IMR-90 (cell line): ENCODE measurements at regions not wholly inside any gene's neighbourhood (a gene's known extent, or its start where the extent isn't known, plus 50 kb on each side); places are given as distances from the start of the nearest gene placed in this dataset.

ENCODE experiments used
- ATAC-seq: fragments of 200-7000 bp; cut with Tn5 transposase; 2 replicates; pipeline ENCODE4 v1.9.1; 2020; ENCODE audit warnings: low read depth, mild to moderate bottlenecking, moderate library complexity
- BruUV-seq: library from RNA; stranded (reverse); fragments of 400-500 nt; replicated peaks from 2 replicates; lab custom pipeline; 2021; lab: Mats Ljungman, UMichigan
- CTCF ChIA-PET: fragments of 300-600 bp; formaldehyde crosslinking; extraction: SDS; loops from one replicate; lab custom pipeline; 2021; ENCODE audit warnings: antibody characterized with exemption; lab: Yijun Ruan, JAX
- POLR2A ChIA-PET: fragments of 300-600 bp; sonication (Branson Sonifier 250); formaldehyde crosslinking; loops from one replicate; lab custom pipeline; 2022; ENCODE audit warnings: antibody characterized with exemption; ENCODE audit not compliant: unreplicated experiment; lab: Charles Lee
- DNase-seq: peaks from one replicate; pipeline ENCODE4 v3.0.0; 2013
- H2AFZ ChIP-seq: replicated peaks from 2 replicates; pipeline ENCODE3; 2013; ENCODE audit warnings: low read length, mild to moderate bottlenecking; ENCODE audit not compliant: poor library complexity
- H2AK5ac ChIP-seq: 2 replicates; pipeline ENCODE4 v1.6.1; 2013; ENCODE audit warnings: low read depth, low read length, inconsistent platforms
- H2AK9ac ChIP-seq: replicated peaks from 2 replicates; pipeline ENCODE3; 2013; ENCODE audit warnings: mild to moderate bottlenecking, low read depth, low read length, moderate library complexity; ENCODE audit not compliant: poor library complexity
- H2BK120ac ChIP-seq: 2 replicates; pipeline ENCODE4 v1.6.1; 2013; ENCODE audit warnings: low read depth, low read length, inconsistent platforms
- H2BK15ac ChIP-seq: 3 replicates; pipeline ENCODE4 v1.6.1; 2013; ENCODE audit warnings: low read depth, low read length, inconsistent platforms
- H2BK20ac ChIP-seq: 2 replicates; pipeline ENCODE4 v1.6.1; 2013; ENCODE audit warnings: low read depth, mild to moderate bottlenecking, inconsistent platforms, low read length, moderate library complexity
- H2BK5ac ChIP-seq: 2 replicates; pipeline ENCODE4 v1.6.1; 2013; ENCODE audit warnings: mild to moderate bottlenecking, low read depth, low read length, inconsistent platforms; ENCODE audit not compliant: poor library complexity, severe bottlenecking
- H3K14ac ChIP-seq: replicated peaks from 2 replicates; pipeline ENCODE4 v1.6.1; 2013; ENCODE audit warnings: low read depth, low read length, inconsistent platforms
- H3K18ac ChIP-seq: 2 replicates; pipeline ENCODE4 v1.6.1; 2013; ENCODE audit warnings: low read depth, low read length, control low read depth
- H3K23ac ChIP-seq: 2 replicates; pipeline ENCODE4 v1.6.1; 2013; ENCODE audit warnings: low read depth, low read length, inconsistent platforms
- H3K27ac ChIP-seq: 2 replicates; pipeline ENCODE4 v1.5.1; 2013; ENCODE audit warnings: mild to moderate bottlenecking, control low read depth, low read length; ENCODE audit not compliant: insufficient read depth
- H3K27me3 ChIP-seq: 2 replicates; pipeline ENCODE4 v1.6.1; 2013; ENCODE audit warnings: low read length; ENCODE audit not compliant: control insufficient read depth, insufficient read depth
- H3K36me3 ChIP-seq: 2 replicates; pipeline ENCODE4 v1.6.1; 2013; ENCODE audit warnings: low read length, mixed read lengths; ENCODE audit not compliant: control insufficient read depth, insufficient read depth
- H3K4ac ChIP-seq: 2 replicates; pipeline ENCODE4 v1.6.1; 2013; ENCODE audit warnings: low read depth, low read length, inconsistent platforms
- H3K4me1 ChIP-seq: 2 replicates; pipeline ENCODE4 v1.6.1; 2013; ENCODE audit warnings: low read length, mixed read lengths; ENCODE audit not compliant: control insufficient read depth, insufficient read depth
- H3K4me2 ChIP-seq: 2 replicates; pipeline ENCODE4 v1.6.1; 2013; ENCODE audit warnings: low read depth, mild to moderate bottlenecking, control low read depth, low read length, moderate library complexity
- H3K4me3 ChIP-seq: 2 replicates; pipeline ENCODE4 v1.5.1; 2013; ENCODE audit warnings: low read depth, mild to moderate bottlenecking, control low read depth, low read length, moderate library complexity; ENCODE audit not compliant: insufficient read depth
- H3K56ac ChIP-seq: 2 replicates; pipeline ENCODE4 v1.6.1; 2013; ENCODE audit warnings: low read length, inconsistent platforms; ENCODE audit not compliant: insufficient read depth; ENCODE audit errors: extremely low read depth
- H3K79me1 ChIP-seq, 2 experiments: 2 replicates each; pipeline ENCODE4 v1.6.1; 2013; ENCODE audit warnings: low read length in 2 of 2, inconsistent platforms in 1 of 2, low read depth in 1 of 2
- H3K9ac ChIP-seq: 2 replicates; pipeline ENCODE4 v1.6.1; 2013; ENCODE audit warnings: low read depth, low read length, control low read depth
- H3K9me1 ChIP-seq: 2 replicates; pipeline ENCODE4 v1.6.1; 2013; ENCODE audit warnings: low read length, inconsistent platforms; ENCODE audit not compliant: insufficient read depth
- H3K9me3 ChIP-seq: 2 replicates; pipeline ENCODE4 v1.6.1; 2013; ENCODE audit warnings: low read length; ENCODE audit not compliant: control insufficient read depth, insufficient read depth
- H4K20me1 ChIP-seq: 2 replicates; pipeline ENCODE4 v1.6.1; 2013; ENCODE audit warnings: low read length, inconsistent platforms; ENCODE audit not compliant: insufficient read depth
- H4K5ac ChIP-seq: 2 replicates; pipeline ENCODE4 v1.6.1; 2013; ENCODE audit warnings: mild to moderate bottlenecking, low read depth, low read length, control low read depth
- H4K8ac ChIP-seq, 2 experiments: 2 replicates each; pipeline ENCODE4 v1.6.1; 2013; ENCODE audit warnings: low read depth in 2 of 2, low read length in 2 of 2, control low read depth in 1 of 2, inconsistent platforms in 1 of 2
- H4K91ac ChIP-seq: 2 replicates; pipeline ENCODE4 v1.6.1; 2013; ENCODE audit warnings: low read depth, low read length, inconsistent platforms; ENCODE audit not compliant: insufficient read depth
- WGBS, 2 experiments: methylation state at CpG; one replicate each; pipeline versions ENCODE4 v1.1.5 to v1.1.7; 2013; ENCODE audit warnings: missing lambda C conversion rate in 2 of 2; ENCODE audit not compliant: insufficient read length in 1 of 2; ENCODE audit errors: extremely low coverage in 2 of 2; 5-methylcytosine and 5-hydroxymethylcytosine counted together
- dilution Hi-C: fragments of 300-500 bp; cut with HindIII; formaldehyde crosslinking; loops from one replicate; pipeline ENCODE4 v1.14.3; 2018; ENCODE audit warnings: low sequenced_read_pairs; ENCODE audit not compliant: unreplicated experiment
- in situ Hi-C: fragments of 300-500 bp; cut with MboI; formaldehyde crosslinking; loops from 3 replicates; pipeline ENCODE4 v1.14.3; 2019; ENCODE audit warnings: low sequenced_read_pairs, inconsistent platforms, mixed read lengths
- intact Hi-C: fragments of 100-400 bp; cut with micrococcal nuclease; formaldehyde crosslinking; loops from 2 replicates; pipeline ENCODE4 v1.10.0; 2022
- TF ChIP-seq, protein P1 (sequence below): fragments of 150-350 bp; IDR thresholded peaks from 2 replicates; pipeline ENCODE4 v1.6.1; 2017; ENCODE audit warnings: mild to moderate bottlenecking, antibody characterized with exemption, low read length, low read depth

DNA sequence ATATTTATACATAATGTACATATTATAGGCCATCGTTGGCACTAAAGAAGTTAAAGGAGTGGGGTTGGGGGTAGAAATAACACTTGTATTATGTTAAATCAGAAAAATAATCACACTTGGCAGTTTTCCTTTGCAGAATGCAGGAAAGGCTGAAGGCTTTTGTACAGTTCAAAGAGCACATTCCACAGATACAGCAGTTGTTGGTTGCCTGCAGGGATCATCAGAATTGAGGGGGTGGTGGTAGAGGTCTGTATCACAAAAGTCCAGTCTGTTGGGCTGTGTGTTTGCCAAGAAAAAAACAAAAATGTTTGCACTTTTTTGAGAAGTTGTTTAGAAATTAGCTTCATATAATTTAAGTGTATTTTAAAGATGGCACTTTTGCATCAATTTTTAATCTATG, 231.8 kb upstream of the FOXP2 start:
- no peaks in the 10 kb centered on the region for H3K4me1 ChIP-seq
- H4K8ac ChIP-seq = no peak overlapping the region
- TF ChIP-seq, protein P1, sequence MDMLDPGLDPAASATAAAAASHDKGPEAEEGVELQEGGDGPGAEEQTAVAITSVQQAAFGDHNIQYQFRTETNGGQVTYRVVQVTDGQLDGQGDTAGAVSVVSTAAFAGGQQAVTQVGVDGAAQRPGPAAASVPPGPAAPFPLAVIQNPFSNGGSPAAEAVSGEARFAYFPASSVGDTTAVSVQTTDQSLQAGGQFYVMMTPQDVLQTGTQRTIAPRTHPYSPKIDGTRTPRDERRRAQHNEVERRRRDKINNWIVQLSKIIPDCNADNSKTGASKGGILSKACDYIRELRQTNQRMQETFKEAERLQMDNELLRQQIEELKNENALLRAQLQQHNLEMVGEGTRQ = no peak
- H3K36me3 ChIP-seq = no peaks in the 10 kb centered on the region
- intact Hi-C loops (no loop called here), dilution Hi-C loops (no loop called here), in situ Hi-C loops (no loop called here)
- no peak overlapping the region for H3K56ac ChIP-seq
- H2BK5ac ChIP-seq = no peak overlapping the region
- H2BK15ac ChIP-seq = no peak overlapping the region
- H4K20me1 ChIP-seq = no peaks in the 10 kb centered on the region
- DNase-seq (no peak), ATAC-seq (no peak)
- no peak overlapping the region for H3K4me3 ChIP-seq
- no peak overlapping the region for H3K4ac ChIP-seq
- no peaks in the 10 kb centered on the region for H3K9me3 ChIP-seq
- no peaks in the 10 kb centered on the region for H3K9me1 ChIP-seq
- no peak overlapping the region for H3K14ac ChIP-seq
- H4K5ac ChIP-seq = no peak overlapping the region
- no peak overlapping the region for H2AK9ac ChIP-seq
- no peaks in the 10 kb centered on the region for H3K27me3 ChIP-seq
- no peak overlapping the region for H2BK20ac ChIP-seq
- whole genome bisulfite sequencing, 2 experiments = no CpG with 5 or more reads among the region's 1 CpG
- no peak overlapping the region for H2AFZ ChIP-seq
- CTCF ChIA-PET = interaction anchor here (1.0 kb wide), 1 partner anchor 162 kb away, joined by 3 read pairs; no protein-coding TSS in a partner anchor
- H3K18ac ChIP-seq = no peak overlapping the region
- H2AK5ac ChIP-seq = no peak overlapping the region
- H2BK120ac ChIP-seq = no peak overlapping the region
- H3K79me1 ChIP-seq = no peaks in the 10 kb centered on the region
- H3K27ac ChIP-seq = no peak overlapping the region
- no peak overlapping the region for H3K4me2 ChIP-seq
- BruUV-seq = no TSS peak
- H4K91ac ChIP-seq = no peak overlapping the region
- POLR2A ChIA-PET = no interaction called here
- H3K9ac ChIP-seq = no peak overlapping the region
- H3K23ac ChIP-seq = no peak overlapping the region
